Right lobe of liver (tissue), 4 donors: ENCODE measurements at regions not wholly inside any gene's neighbourhood (a gene's known extent, or its start where the extent isn't known, plus 50 kb on each side); places are given as distances from the start of the nearest gene placed in this dataset.

Source experiments
- POLR2A ChIP-seq: fragments of 450-650 bp; IDR thresholded peaks from one replicate; pipeline ENCODE4 v1.6.1; 2017; ENCODE audit warnings: antibody characterized with exemption, mild to moderate bottlenecking
- TF ChIP-seq, protein P1 (sequence below), 4 donors: fragments of 200-600 bp in 3 of 4; fragments of 450-650 bp in 1 of 4; IDR thresholded peaks; one replicate each; pipeline versions ENCODE4 v1.5.1 to v1.8.0; 2016 to 2022; ENCODE audit warnings: antibody characterized with exemption in 4 of 4, mild to moderate bottlenecking in 2 of 4
- donor health status: DM: no; HTN: no; CAD: no.
- donor health status: DM: no; HTN: no; CAD: no.
- donor health status: DM: no; HTN: yes; CAD: no.

DNA sequence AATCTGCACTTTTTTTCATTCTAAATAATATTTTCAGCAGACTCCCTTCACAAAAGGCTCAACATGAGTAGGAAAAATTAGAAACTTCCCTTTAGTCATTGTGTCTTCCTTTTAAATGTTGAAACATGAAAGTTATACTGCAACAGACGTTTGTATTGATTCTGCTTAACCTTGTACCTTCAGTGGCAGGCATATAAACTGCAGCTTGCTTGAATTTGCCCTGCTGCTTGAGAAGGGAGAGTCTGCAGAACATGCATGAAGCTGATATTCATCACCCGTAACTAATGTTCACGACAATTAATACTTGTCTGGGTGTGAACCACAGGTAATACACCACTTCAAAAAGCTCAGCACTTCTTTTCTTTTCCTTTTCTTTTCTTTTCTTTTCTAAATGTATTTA is 294.7 kb upstream of the LRP1B start:
- TF ChIP-seq, protein P1, sequence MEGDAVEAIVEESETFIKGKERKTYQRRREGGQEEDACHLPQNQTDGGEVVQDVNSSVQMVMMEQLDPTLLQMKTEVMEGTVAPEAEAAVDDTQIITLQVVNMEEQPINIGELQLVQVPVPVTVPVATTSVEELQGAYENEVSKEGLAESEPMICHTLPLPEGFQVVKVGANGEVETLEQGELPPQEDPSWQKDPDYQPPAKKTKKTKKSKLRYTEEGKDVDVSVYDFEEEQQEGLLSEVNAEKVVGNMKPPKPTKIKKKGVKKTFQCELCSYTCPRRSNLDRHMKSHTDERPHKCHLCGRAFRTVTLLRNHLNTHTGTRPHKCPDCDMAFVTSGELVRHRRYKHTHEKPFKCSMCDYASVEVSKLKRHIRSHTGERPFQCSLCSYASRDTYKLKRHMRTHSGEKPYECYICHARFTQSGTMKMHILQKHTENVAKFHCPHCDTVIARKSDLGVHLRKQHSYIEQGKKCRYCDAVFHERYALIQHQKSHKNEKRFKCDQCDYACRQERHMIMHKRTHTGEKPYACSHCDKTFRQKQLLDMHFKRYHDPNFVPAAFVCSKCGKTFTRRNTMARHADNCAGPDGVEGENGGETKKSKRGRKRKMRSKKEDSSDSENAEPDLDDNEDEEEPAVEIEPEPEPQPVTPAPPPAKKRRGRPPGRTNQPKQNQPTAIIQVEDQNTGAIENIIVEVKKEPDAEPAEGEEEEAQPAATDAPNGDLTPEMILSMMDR (IDR thresholded peaks at IDR 0.05) = no peak
- TF ChIP-seq POLR2A = no peak
